Prostate gland (tissue), 2 donors: ENCODE measurements at regions not wholly inside any gene's neighbourhood (a gene's known extent, or its start where the extent isn't known, plus 50 kb on each side); places are given as distances from the start of the nearest gene placed in this dataset.

ENCODE experiments used
- DNase-seq: peaks from one replicate; pipeline ENCODE4 v3.0.0-alpha.2; 2019; ENCODE audit warnings: low spot score
- H3K27ac ChIP-seq, 2 donors: fragments of 200-600 bp; sonication (generic); 2 replicates each; pipeline ENCODE4 v1.5.1; 2017 to 2019
- H3K27me3 ChIP-seq: fragments of 200-600 bp; sonication (generic); replicated peaks from 2 replicates; pipeline ENCODE4 v1.5.1; 2019; ENCODE audit not compliant: insufficient read depth
- H3K36me3 ChIP-seq, 2 donors: fragments of 200-600 bp; sonication (generic); 1 replicate in 1 of 2; 2 replicates in 1 of 2; pipeline versions ENCODE4 v1.5.1 to v1.8.1; 2017 to 2019
- H3K4me1 ChIP-seq: fragments of 200-600 bp; sonication (generic); replicated peaks from 2 replicates; pipeline ENCODE4 v1.5.1; 2019
- H3K4me3 ChIP-seq, 2 donors: fragments of 200-600 bp; sonication (generic); 2 replicates each; pipeline ENCODE4 v1.5.1; 2017 to 2019
- H3K9me3 ChIP-seq: fragments of 200-600 bp; sonication (generic); 2 replicates; pipeline ENCODE4 v1.5.1; 2017
- POLR2A ChIP-seq: fragments of 450-650 bp; IDR thresholded peaks from one replicate; pipeline ENCODE4 v1.6.1; 2016; ENCODE audit warnings: antibody characterized with exemption, mild to moderate bottlenecking
- POLR2AphosphoS5 ChIP-seq: sonication (generic); formaldehyde crosslinking; IDR thresholded peaks from one replicate; pipeline ENCODE4 v1.6.1; 2017; ENCODE audit warnings: antibody characterized with exemption
- WGBS: methylation state at CpG from one replicate; pipeline ENCODE4 v1.1.5; 2018; 5-methylcytosine and 5-hydroxymethylcytosine counted together
- intact Hi-C: fragments of 100-400 bp; cut with DNase I; formaldehyde crosslinking; loops from one replicate; pipeline ENCODE4 v1.14.2; 2022
- TF ChIP-seq, protein P1 (sequence below), 4 experiments: fragments of 200-600 bp in 2 of 4; fragments of 450-650 bp in 2 of 4; sonication (generic) in 2 of 4; IDR thresholded peaks; 1 replicate in 3 of 4; 2 replicates in 1 of 4; pipeline ENCODE4 v1.5.1; 2016 to 2019; ENCODE audit warnings: antibody characterized with exemption in 4 of 4, mild to moderate bottlenecking in 2 of 4, moderate library complexity in 2 of 4

- TF ChIP-seq, protein P1, sequence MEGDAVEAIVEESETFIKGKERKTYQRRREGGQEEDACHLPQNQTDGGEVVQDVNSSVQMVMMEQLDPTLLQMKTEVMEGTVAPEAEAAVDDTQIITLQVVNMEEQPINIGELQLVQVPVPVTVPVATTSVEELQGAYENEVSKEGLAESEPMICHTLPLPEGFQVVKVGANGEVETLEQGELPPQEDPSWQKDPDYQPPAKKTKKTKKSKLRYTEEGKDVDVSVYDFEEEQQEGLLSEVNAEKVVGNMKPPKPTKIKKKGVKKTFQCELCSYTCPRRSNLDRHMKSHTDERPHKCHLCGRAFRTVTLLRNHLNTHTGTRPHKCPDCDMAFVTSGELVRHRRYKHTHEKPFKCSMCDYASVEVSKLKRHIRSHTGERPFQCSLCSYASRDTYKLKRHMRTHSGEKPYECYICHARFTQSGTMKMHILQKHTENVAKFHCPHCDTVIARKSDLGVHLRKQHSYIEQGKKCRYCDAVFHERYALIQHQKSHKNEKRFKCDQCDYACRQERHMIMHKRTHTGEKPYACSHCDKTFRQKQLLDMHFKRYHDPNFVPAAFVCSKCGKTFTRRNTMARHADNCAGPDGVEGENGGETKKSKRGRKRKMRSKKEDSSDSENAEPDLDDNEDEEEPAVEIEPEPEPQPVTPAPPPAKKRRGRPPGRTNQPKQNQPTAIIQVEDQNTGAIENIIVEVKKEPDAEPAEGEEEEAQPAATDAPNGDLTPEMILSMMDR (IDR thresholded peaks at IDR 0.05) = no peak
- TF ChIP-seq POLR2AphosphoS5 (no peak), POLR2A (no peak)
- no peak overlapping the region for H3K4me3 ChIP-seq
- intact Hi-C loops = no loop called here
Observed at GRCh38 chr2:66984864-66985263, 412.3 kb upstream of the ETAA1 start.

DNA sequence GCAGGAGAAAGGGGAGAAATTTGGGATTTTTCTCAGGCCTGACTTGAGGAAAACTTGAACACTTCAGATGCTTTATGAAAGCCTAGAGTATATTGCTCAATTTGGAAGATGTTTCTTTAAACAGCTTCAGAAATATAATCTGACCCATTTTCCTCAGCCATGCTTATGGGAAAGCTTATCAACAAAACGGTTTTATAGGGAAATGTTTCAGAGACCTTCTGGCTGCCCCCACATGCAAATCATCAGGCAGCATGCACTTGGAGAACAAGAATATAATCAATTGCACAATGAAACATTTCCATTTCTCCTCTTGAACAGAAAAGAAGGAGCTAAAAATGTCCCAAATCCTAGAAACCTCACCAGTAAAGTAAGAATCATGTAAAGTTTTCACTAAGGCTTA, 411.2 kb upstream of the ETAA1 start:
- WGBS = 35% methylated on average over 1 of the region's 1 CpG
- Histone ChIP-seq H3K27ac (no peak overlapping the region), H3K4me1 (no peaks in the 10 kb centered on the region), H3K36me3 (no peaks in the 10 kb centered on the region), H3K9me3 (no peaks in the 10 kb centered on the region), H3K4me3 (no peak overlapping the region), H3K27me3 (no peaks in the 10 kb centered on the region)
- no peak for DNase-seq
- no peak for TF ChIP-seq POLR2A
- TF ChIP-seq, protein P1 (IDR thresholded peaks at IDR 0.05) = no peak
- TF ChIP-seq POLR2AphosphoS5 = no peak
- intact Hi-C loops = no loop called here

More at GRCh38 chr2:66984864-66985263, 412.3 kb upstream of the ETAA1 start:
- H3K27ac ChIP-seq = no peak overlapping the region
- H3K36me3 ChIP-seq = no peaks in the 10 kb centered on the region
- no peaks in the 10 kb centered on the region for H3K27me3 ChIP-seq
- H3K9me3 ChIP-seq = no peaks in the 10 kb centered on the region
- H3K4me1 ChIP-seq = no peaks in the 10 kb centered on the region
- no peak for DNase-seq

DNA sequence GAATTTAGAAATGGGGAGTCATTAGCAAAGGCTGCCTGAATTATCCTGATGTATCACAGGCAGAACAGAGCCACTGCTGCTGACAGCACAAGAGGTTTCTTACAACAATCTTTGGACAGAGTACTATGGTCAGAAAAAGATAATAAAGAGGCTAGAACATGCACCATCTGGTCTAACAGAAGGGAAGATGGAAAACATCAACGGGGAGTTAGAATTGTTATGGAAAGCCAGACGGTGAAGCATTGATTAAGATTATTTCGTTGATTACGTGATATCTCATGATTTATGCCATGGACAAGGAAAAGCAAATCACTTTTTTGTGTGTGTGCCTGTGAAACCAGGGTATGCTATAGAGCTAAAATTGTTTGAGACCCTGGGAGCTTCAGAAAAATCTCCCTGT, 409.4 kb upstream of the ETAA1 start:
- no peaks in the 10 kb centered on the region for H3K27me3 ChIP-seq
- no peak overlapping the region for H3K27ac ChIP-seq
- no peaks in the 10 kb centered on the region for H3K9me3 ChIP-seq
- no peaks in the 10 kb centered on the region for H3K4me1 ChIP-seq
- no peak overlapping the region for H3K4me3 ChIP-seq
- no peaks in the 10 kb centered on the region for H3K36me3 ChIP-seq
- intact Hi-C loops = no loop called here
- 83% methylated on average over 4 of the region's 4 CpGs for WGBS
- DNase-seq = no peak
- TF ChIP-seq POLR2AphosphoS5 (no peak), POLR2A (no peak)
- TF ChIP-seq, protein P1 (IDR thresholded peaks at IDR 0.05) = no peak

GRCh38 chr2:66994654-66995053, 402.5 kb upstream of the ETAA1 start:
- intact Hi-C loops = no loop called here
- Histone ChIP-seq H3K4me1 (no peaks in the 10 kb centered on the region), H3K4me3 (no peak overlapping the region), H3K27me3 (no peaks in the 10 kb centered on the region), H3K9me3 (no peaks in the 10 kb centered on the region), H3K36me3 (no peaks in the 10 kb centered on the region), H3K27ac (no peak overlapping the region)
- DNase-seq = no peak
- WGBS = 30% methylated on average over 1 of the region's 1 CpG
- TF ChIP-seq, protein P1 (IDR thresholded peaks at IDR 0.05) = no peak
- no peak for TF ChIP-seq POLR2A
- no peak for TF ChIP-seq POLR2AphosphoS5

- no peak overlapping the region for H3K27ac ChIP-seq
- no peaks in the 10 kb centered on the region for H3K9me3 ChIP-seq
- DNase-seq = no peak
- no peaks in the 10 kb centered on the region for H3K4me1 ChIP-seq
- no peaks in the 10 kb centered on the region for H3K36me3 ChIP-seq
- intact Hi-C loops = no loop called here
- no peak for TF ChIP-seq POLR2AphosphoS5
- TF ChIP-seq POLR2A = no peak
- TF ChIP-seq, protein P1 (IDR thresholded peaks at IDR 0.05) = no peak
- no peaks in the 10 kb centered on the region for H3K27me3 ChIP-seq
- WGBS = 51% methylated on average over 3 of the region's 3 CpGs
- H3K4me3 ChIP-seq = no peak overlapping the region
Observed at GRCh38 chr2:66995636-66996035, 401.5 kb upstream of the ETAA1 start.
